ENCODE measurements at regions not wholly inside any gene's neighbourhood (a gene's known extent, or its start where the extent isn't known, plus 50 kb on each side); places are given as distances from the start of the nearest gene placed in this dataset.

DNA sequence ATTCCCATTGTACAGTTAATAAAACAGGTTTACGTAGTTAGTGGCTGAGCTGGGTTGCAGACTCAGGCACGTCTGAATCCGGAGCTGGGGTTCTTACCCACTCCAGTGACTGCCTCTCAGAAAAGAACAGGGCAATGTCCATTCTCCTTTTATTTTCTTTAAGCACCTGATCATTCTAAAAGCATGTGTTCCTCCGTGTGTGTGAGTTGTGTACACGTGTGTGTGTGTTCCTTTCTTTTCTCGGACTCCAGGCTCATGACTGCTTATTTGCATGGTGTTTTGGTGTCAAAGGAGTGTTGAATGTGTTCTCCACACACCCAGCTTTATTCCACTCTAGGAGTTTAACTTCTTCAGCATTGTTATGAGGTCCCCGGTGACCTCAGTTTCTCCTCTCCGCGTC is 260.1 kb downstream of the SNX10 start:
- H3K27me3 ChIP-seq: no peaks in the 10 kb centered on the region
- no peaks in the 10 kb centered on the region for H3K36me3 ChIP-seq (ENCODE audit: low read depth, missing control alignments)
- H3K4me3 ChIP-seq: no peak overlapping the region
- DNase-seq: no peak
- H3K27ac ChIP-seq: no peak overlapping the region
- intact Hi-C loops (cut with DNase I; ENCODE audit: low total_unique reads): no loop called here
- peaks cover 3% of the 10 kb centered on the region for H3K4me1 ChIP-seq
- 77 to 78% methylated on average over 9 of the region's 9 CpGs for WGBS, 2 donors
- TF ChIP-seq POLR2A (IDR thresholded peaks at IDR 0.05) (no peak), CTCF (IDR thresholded peaks at IDR 0.05) (no peak)
- H3K9me3 ChIP-seq: no peaks in the 10 kb centered on the region

- Histone ChIP-seq H3K36me3 (ENCODE audit: low read depth, missing control alignments) (no peaks in the 10 kb centered on the region), H3K27ac (no peak overlapping the region), H3K9me3 (no peaks in the 10 kb centered on the region), H3K4me1 (peaks cover 3% of the 10 kb centered on the region), H3K27me3 (no peaks in the 10 kb centered on the region), H3K4me3 (no peak overlapping the region)
- WGBS, 2 donors: 71 to 74% methylated on average over 2 of the region's 2 CpGs
- DNase-seq: no peak
- TF ChIP-seq POLR2A (IDR thresholded peaks at IDR 0.05): no peak
- no peak for TF ChIP-seq CTCF (IDR thresholded peaks at IDR 0.05)
- intact Hi-C loops (cut with DNase I; ENCODE audit: low total_unique reads): no loop called here
Measured at GRCh38 chr7:26553128-26553527, 261.5 kb downstream of the SNX10 start.

- no peak for DNase-seq
- no peaks in the 10 kb centered on the region for H3K36me3 ChIP-seq (ENCODE audit: low read depth, missing control alignments)
- H3K27ac ChIP-seq: no peak overlapping the region
- no peak overlapping the region for H3K4me3 ChIP-seq
- H3K4me1 ChIP-seq: peaks cover 3% of the 10 kb centered on the region
- H3K9me3 ChIP-seq: no peaks in the 10 kb centered on the region
- H3K27me3 ChIP-seq: no peaks in the 10 kb centered on the region
- intact Hi-C loops (cut with DNase I; ENCODE audit: low total_unique reads): no loop called here
- WGBS, 2 donors: 72 to 73% methylated on average over 3 of the region's 3 CpGs
- TF ChIP-seq POLR2A (IDR thresholded peaks at IDR 0.05) (no peak), CTCF (IDR thresholded peaks at IDR 0.05) (no peak)
Measured at GRCh38 chr7:26553582-26553981, 261.9 kb downstream of the SNX10 start.

GRCh38 chr7:26554952-26555351 is 263.3 kb downstream of the SNX10 start:
- intact Hi-C loops (cut with DNase I; ENCODE audit: low total_unique reads): no loop called here
- Histone ChIP-seq H3K9me3 (no peaks in the 10 kb centered on the region), H3K27ac (no peak overlapping the region), H3K27me3 (no peaks in the 10 kb centered on the region), H3K4me1 (peaks cover 3% of the 10 kb centered on the region), H3K4me3 (no peak overlapping the region), H3K36me3 (ENCODE audit: low read depth, missing control alignments) (no peaks in the 10 kb centered on the region)
- no peak for TF ChIP-seq POLR2A (IDR thresholded peaks at IDR 0.05)
- 80 to 87% methylated on average over 3 of the region's 3 CpGs for WGBS, 2 donors
- no peak for DNase-seq

GRCh38 chr7:26556061-26556881 is 264.6 kb downstream of the SNX10 start:
- H3K27ac ChIP-seq: no peak overlapping the region
- peaks cover 3% of the 10 kb centered on the region for H3K4me1 ChIP-seq
- no peak for TF ChIP-seq POLR2A (IDR thresholded peaks at IDR 0.05)
- TF ChIP-seq CTCF (IDR thresholded peaks at IDR 0.05): no peak
- DNase-seq: peak; percentile 32
- H3K4me3 ChIP-seq: no peak overlapping the region
- intact Hi-C loops (cut with DNase I; ENCODE audit: low total_unique reads): no loop called here
- H3K9me3 ChIP-seq: no peaks in the 10 kb centered on the region
- no peaks in the 10 kb centered on the region for H3K36me3 ChIP-seq (ENCODE audit: low read depth, missing control alignments)
- 51 to 60% methylated on average over 9 to 12 of the region's 12 CpGs for WGBS, 2 donors
- no peaks in the 10 kb centered on the region for H3K27me3 ChIP-seq

Data from testis (tissue), 2 donors.